PFSK-1 (cell line): ENCODE measurements at regions not wholly inside any gene's neighbourhood (a gene's known extent, or its start where the extent isn't known, plus 50 kb on each side); places are given as distances from the start of the nearest gene placed in this dataset.

Experiments used
- FOXP2 ChIP-seq: optimal IDR thresholded peaks from 2 replicates; pipeline ENCODE3; 2011; ENCODE audit warnings: borderline replicate concordance, control low read depth, inconsistent platforms; ENCODE audit not compliant: insufficient read depth; ENCODE audit errors: extremely low read length, extremely low read depth
- POLR2AphosphoS5 ChIP-seq: IDR thresholded peaks from 2 replicates; pipeline ENCODE4 v1.6.1; 2012; ENCODE audit warnings: low read depth, mild to moderate bottlenecking, control low read depth, low read length, moderate library complexity
- REST ChIP-seq, 2 experiments: IDR thresholded peaks; 2 replicates each; pipeline versions ENCODE4 v1.6.1 to v1.8.0; 2011 to 2012; ENCODE audit warnings: low read depth in 2 of 2, low read length in 2 of 2, control low read depth in 1 of 2, inconsistent platforms in 1 of 2, mild to moderate bottlenecking in 1 of 2, moderate library complexity in 1 of 2; ENCODE audit not compliant: insufficient read depth in 1 of 2
- SIN3A ChIP-seq: IDR thresholded peaks from 2 replicates; pipeline ENCODE4 v1.6.1; 2012; ENCODE audit warnings: mild to moderate bottlenecking, low read length, moderate library complexity, borderline replicate concordance; ENCODE audit not compliant: insufficient read depth
- TAF1 ChIP-seq: IDR thresholded peaks from 2 replicates; pipeline ENCODE4 v1.6.1; 2012; ENCODE audit warnings: low read length, control low read depth, borderline replicate concordance; ENCODE audit not compliant: insufficient read depth

- TF ChIP-seq POLR2AphosphoS5, result no peak
- TF ChIP-seq TAF1, result no peak
- TF ChIP-seq REST (IDR thresholded peaks at IDR 0.05; ENCODE audit: insufficient read depth in 1 of 2, low read depth in 2 of 2, low read length in 2 of 2), result no peak
- no peak for TF ChIP-seq FOXP2
- no peak for TF ChIP-seq SIN3A
These were observed 348.6 kb upstream of the ANO3 start for GRCh38 chr11:25983280-25983679.
